RWPE1 (cell line): ENCODE measurements at regions not wholly inside any gene's neighbourhood (a gene's known extent, or its start where the extent isn't known, plus 50 kb on each side); places are given as distances from the start of the nearest gene placed in this dataset.

Experiments used
- CTCF ChIA-PET: fragments of 350-600 bp; sonication (Branson Sonifier 250); formaldehyde crosslinking; extraction: SDS; loops from one replicate; lab custom pipeline; 2021; lab: Yijun Ruan, JAX
- POLR2A ChIA-PET: fragments of 400-600 bp; formaldehyde crosslinking; extraction: SDS; loops from one replicate; lab custom pipeline; 2020; ENCODE audit warnings: antibody characterized with exemption; ENCODE audit not compliant: low non-redundant PET; lab: Yijun Ruan, JAX
- DNase-seq: peaks from one replicate; pipeline ENCODE4 v3.0.0; 2012; ENCODE audit warnings: low spot score
- H3K27ac ChIP-seq: fragments of 450-650 bp; 2 replicates; pipeline ENCODE4 v1.5.1; 2017
- TF ChIP-seq, protein P1 (sequence below): fragments of 450-650 bp; conservative IDR thresholded peaks from 2 replicates; pipeline ENCODE4 v1.5.1; 2017; ENCODE audit warnings: low read depth, mild to moderate bottlenecking

DNA sequence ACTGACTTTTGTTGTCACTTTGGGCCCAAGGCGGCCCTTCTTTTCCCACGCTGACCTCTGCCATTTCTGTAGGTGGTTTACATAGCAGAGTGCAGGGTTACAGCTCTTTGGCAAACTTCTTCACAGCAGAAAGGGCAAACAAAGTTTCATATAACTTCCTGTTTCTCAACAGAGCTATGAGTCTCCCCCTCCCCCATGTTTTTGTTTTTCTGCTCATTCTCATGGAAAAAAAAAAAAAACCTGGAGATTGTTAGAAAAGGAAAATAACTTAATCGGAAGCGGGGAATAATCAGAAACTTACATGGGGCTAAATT lies 342.0 kb upstream of the NR2F2 start:
- CTCF ChIA-PET, result interaction anchor here (0.6 kb wide), 1 partner anchor 504 kb away, joined by 4 read pairs; no protein-coding TSS in a partner anchor
- no peak for DNase-seq
- POLR2A ChIA-PET, result no interaction called here
- no peak overlapping the region for H3K27ac ChIP-seq
- TF ChIP-seq, protein P1, sequence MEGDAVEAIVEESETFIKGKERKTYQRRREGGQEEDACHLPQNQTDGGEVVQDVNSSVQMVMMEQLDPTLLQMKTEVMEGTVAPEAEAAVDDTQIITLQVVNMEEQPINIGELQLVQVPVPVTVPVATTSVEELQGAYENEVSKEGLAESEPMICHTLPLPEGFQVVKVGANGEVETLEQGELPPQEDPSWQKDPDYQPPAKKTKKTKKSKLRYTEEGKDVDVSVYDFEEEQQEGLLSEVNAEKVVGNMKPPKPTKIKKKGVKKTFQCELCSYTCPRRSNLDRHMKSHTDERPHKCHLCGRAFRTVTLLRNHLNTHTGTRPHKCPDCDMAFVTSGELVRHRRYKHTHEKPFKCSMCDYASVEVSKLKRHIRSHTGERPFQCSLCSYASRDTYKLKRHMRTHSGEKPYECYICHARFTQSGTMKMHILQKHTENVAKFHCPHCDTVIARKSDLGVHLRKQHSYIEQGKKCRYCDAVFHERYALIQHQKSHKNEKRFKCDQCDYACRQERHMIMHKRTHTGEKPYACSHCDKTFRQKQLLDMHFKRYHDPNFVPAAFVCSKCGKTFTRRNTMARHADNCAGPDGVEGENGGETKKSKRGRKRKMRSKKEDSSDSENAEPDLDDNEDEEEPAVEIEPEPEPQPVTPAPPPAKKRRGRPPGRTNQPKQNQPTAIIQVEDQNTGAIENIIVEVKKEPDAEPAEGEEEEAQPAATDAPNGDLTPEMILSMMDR, result no peak

DNA sequence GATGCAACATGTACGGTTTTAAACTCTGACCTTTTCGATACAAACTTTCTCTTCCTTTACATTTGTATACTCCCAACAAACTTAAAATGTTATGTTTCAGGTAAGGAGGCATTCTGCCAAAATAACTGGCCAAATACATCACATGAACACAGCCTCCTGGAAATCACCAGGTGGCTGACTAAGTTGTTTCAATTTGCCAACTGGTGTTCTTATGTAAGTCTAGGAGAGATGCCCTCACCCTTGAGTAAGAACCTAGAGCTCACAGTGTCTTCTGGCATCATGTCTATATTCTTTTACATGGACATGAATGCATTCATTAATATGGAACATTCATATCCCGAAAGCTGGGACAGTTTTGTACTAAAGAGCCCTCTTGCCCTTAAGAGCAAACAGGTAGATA lies 341.1 kb upstream of the NR2F2 start:
- CTCF ChIA-PET, result no interaction called here
- POLR2A ChIA-PET, result no interaction called here
- TF ChIP-seq, protein P1, result no peak
- H3K27ac ChIP-seq, result no peak overlapping the region
- DNase-seq, result no peak

DNA sequence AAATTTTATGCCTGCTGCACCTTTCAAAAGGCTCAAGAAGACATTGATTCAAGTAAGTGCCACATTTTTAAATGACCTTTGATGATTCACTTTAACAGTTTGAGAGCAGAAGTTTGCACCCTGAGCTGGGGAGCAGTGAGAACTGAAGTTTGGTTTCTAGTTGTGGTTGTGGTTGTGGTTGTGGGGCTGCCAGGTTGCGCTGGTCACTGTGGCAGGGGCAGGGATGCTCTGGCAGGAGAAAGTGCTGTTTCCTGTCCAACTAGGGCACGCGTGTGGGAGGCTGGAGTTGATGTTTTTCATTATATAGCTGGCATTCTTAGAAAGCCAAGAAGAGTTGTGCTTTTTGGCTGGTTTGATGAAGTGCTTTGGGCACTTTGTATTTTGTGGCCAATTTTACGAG lies 339.7 kb upstream of the NR2F2 start:
- ChIA-PET POLR2A (no interaction called here), CTCF (no interaction called here)

DNA sequence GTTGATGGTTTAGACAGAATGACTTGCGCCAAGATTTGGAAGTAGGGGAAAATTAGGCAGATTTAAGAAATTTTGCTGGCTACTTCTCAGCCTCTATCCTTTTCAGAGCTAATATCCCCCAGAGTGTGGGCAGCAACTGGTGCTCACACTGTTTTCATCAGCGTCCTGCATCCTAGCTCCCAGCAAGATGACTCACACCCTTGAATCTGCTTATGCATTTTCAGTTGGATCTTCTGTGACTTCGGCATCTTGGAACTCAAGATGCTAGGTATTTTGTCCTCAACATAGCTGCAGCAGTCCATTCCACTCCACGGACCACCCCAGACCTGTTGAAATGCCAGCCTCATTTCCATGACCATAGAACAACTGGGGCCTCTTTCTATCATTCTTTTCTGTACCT lies 336.1 kb upstream of the NR2F2 start:
- ChIA-PET CTCF (no interaction called here), POLR2A (no interaction called here)
- no peak for DNase-seq
- TF ChIP-seq, protein P1, result no peak
- H3K27ac ChIP-seq, result no peak overlapping the region

More for the DNA sequence above, 339.7 kb upstream of the NR2F2 start:
- no peak for DNase-seq
- TF ChIP-seq, protein P1, result no peak
- H3K27ac ChIP-seq, result no peak overlapping the region

DNA sequence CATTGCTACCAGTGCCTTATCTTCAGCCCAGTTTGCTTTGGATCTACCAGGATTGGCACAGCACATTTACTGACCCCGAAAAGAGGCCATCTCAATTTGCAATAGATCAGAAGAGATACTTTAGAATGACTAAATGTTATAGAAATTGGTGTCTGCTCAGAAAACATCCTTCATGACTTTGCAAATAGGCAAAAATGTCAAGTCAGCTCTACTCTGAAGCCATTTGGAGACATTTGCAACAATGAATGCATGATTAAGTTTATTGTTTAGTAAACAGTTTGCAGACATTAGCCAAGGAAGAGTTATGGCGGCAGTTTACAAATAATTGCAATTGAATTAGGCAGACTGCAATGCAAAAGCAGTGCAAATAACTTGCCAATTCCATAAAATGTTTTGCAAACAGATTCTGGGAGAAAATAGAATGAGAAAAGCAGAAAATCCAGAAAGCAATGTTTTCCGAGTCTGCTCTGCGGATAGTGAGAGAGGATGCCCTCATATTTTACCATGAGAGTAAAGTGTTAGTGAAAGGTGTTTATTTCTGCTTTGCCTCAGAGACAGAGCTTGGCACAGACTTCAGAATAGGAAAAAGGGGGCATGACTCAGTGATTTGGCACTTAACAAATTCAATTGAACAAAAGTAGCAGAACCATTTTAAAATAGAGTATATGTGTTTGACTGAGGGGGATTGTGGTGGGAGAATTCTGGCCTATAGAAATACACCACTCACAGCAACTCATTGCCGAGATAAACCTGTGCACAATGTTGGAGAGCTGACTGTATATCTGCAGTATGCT lies 334.9 kb upstream of the NR2F2 start:
- POLR2A ChIA-PET, result no interaction called here
- CTCF ChIA-PET, result no interaction called here

DNA sequence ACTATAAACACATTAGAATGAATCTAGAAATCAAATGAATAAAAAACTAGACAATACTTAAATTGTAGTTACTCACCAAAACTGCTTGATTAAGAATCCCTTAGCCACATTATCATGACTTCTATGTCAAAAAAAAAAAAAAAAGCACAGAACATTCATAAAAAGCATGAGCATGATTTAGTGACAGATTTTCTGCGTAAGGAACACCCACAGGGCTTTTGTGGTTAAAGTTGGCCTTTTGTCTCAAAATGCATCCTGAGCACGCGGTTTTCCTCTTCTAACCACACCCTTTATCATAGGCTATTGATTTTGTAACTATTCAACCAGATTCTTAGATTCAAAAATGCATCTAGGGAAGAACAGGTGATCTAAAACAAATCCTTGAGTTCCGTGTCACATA lies 334.0 kb upstream of the NR2F2 start:
- ChIA-PET POLR2A (no interaction called here), CTCF (no interaction called here)
- no peak for DNase-seq

More for the DNA sequence above, 334.9 kb upstream of the NR2F2 start:
- peak; percentile 17 for DNase-seq
- H3K27ac ChIP-seq, result no peak overlapping the region
- TF ChIP-seq, protein P1, result no peak

More for the DNA sequence above, 334.0 kb upstream of the NR2F2 start:
- H3K27ac ChIP-seq, result no peak overlapping the region
- TF ChIP-seq, protein P1, result no peak
